IMR-90 (cell line): ENCODE measurements at regions not wholly inside any gene's neighbourhood (a gene's known extent, or its start where the extent isn't known, plus 50 kb on each side); places are given as distances from the start of the nearest gene placed in this dataset.

Source experiments
- ATAC-seq: fragments of 200-7000 bp; cut with Tn5 transposase; 2 replicates; pipeline ENCODE4 v1.9.1; 2020; ENCODE audit warnings: low read depth, mild to moderate bottlenecking, moderate library complexity
- BruUV-seq: library from RNA; stranded (reverse); fragments of 400-500 nt; replicated peaks from 2 replicates; lab custom pipeline; 2021; lab: Mats Ljungman, UMichigan
- CTCF ChIA-PET: fragments of 300-600 bp; formaldehyde crosslinking; extraction: SDS; loops from one replicate; lab custom pipeline; 2021; ENCODE audit warnings: antibody characterized with exemption; lab: Yijun Ruan, JAX
- POLR2A ChIA-PET: fragments of 300-600 bp; sonication (Branson Sonifier 250); formaldehyde crosslinking; loops from one replicate; lab custom pipeline; 2022; ENCODE audit warnings: antibody characterized with exemption; ENCODE audit not compliant: unreplicated experiment; lab: Charles Lee
- DNase-seq: peaks from one replicate; pipeline ENCODE4 v3.0.0; 2013
- H2AFZ ChIP-seq: replicated peaks from 2 replicates; pipeline ENCODE3; 2013; ENCODE audit warnings: low read length, mild to moderate bottlenecking; ENCODE audit not compliant: poor library complexity
- H2AK5ac ChIP-seq: 2 replicates; pipeline ENCODE4 v1.6.1; 2013; ENCODE audit warnings: low read depth, low read length, inconsistent platforms
- H2AK9ac ChIP-seq: replicated peaks from 2 replicates; pipeline ENCODE3; 2013; ENCODE audit warnings: mild to moderate bottlenecking, low read depth, low read length, moderate library complexity; ENCODE audit not compliant: poor library complexity
- H2BK120ac ChIP-seq: 2 replicates; pipeline ENCODE4 v1.6.1; 2013; ENCODE audit warnings: low read depth, low read length, inconsistent platforms
- H2BK15ac ChIP-seq: 3 replicates; pipeline ENCODE4 v1.6.1; 2013; ENCODE audit warnings: low read depth, low read length, inconsistent platforms
- H2BK20ac ChIP-seq: 2 replicates; pipeline ENCODE4 v1.6.1; 2013; ENCODE audit warnings: low read depth, mild to moderate bottlenecking, inconsistent platforms, low read length, moderate library complexity
- H2BK5ac ChIP-seq: 2 replicates; pipeline ENCODE4 v1.6.1; 2013; ENCODE audit warnings: mild to moderate bottlenecking, low read depth, low read length, inconsistent platforms; ENCODE audit not compliant: poor library complexity, severe bottlenecking
- H3K14ac ChIP-seq: replicated peaks from 2 replicates; pipeline ENCODE4 v1.6.1; 2013; ENCODE audit warnings: low read depth, low read length, inconsistent platforms
- H3K18ac ChIP-seq: 2 replicates; pipeline ENCODE4 v1.6.1; 2013; ENCODE audit warnings: low read depth, low read length, control low read depth
- H3K23ac ChIP-seq: 2 replicates; pipeline ENCODE4 v1.6.1; 2013; ENCODE audit warnings: low read depth, low read length, inconsistent platforms
- H3K27ac ChIP-seq: 2 replicates; pipeline ENCODE4 v1.5.1; 2013; ENCODE audit warnings: mild to moderate bottlenecking, control low read depth, low read length; ENCODE audit not compliant: insufficient read depth
- H3K27me3 ChIP-seq: 2 replicates; pipeline ENCODE4 v1.6.1; 2013; ENCODE audit warnings: low read length; ENCODE audit not compliant: control insufficient read depth, insufficient read depth
- H3K36me3 ChIP-seq: 2 replicates; pipeline ENCODE4 v1.6.1; 2013; ENCODE audit warnings: low read length, mixed read lengths; ENCODE audit not compliant: control insufficient read depth, insufficient read depth
- H3K4ac ChIP-seq: 2 replicates; pipeline ENCODE4 v1.6.1; 2013; ENCODE audit warnings: low read depth, low read length, inconsistent platforms
- H3K4me1 ChIP-seq: 2 replicates; pipeline ENCODE4 v1.6.1; 2013; ENCODE audit warnings: low read length, mixed read lengths; ENCODE audit not compliant: control insufficient read depth, insufficient read depth
- H3K4me2 ChIP-seq: 2 replicates; pipeline ENCODE4 v1.6.1; 2013; ENCODE audit warnings: low read depth, mild to moderate bottlenecking, control low read depth, low read length, moderate library complexity
- H3K4me3 ChIP-seq: 2 replicates; pipeline ENCODE4 v1.5.1; 2013; ENCODE audit warnings: low read depth, mild to moderate bottlenecking, control low read depth, low read length, moderate library complexity; ENCODE audit not compliant: insufficient read depth
- H3K56ac ChIP-seq: 2 replicates; pipeline ENCODE4 v1.6.1; 2013; ENCODE audit warnings: low read length, inconsistent platforms; ENCODE audit not compliant: insufficient read depth; ENCODE audit errors: extremely low read depth
- H3K79me1 ChIP-seq, 2 experiments: 2 replicates each; pipeline ENCODE4 v1.6.1; 2013; ENCODE audit warnings: low read length in 2 of 2, inconsistent platforms in 1 of 2, low read depth in 1 of 2
- H3K9ac ChIP-seq: 2 replicates; pipeline ENCODE4 v1.6.1; 2013; ENCODE audit warnings: low read depth, low read length, control low read depth
- H3K9me1 ChIP-seq: 2 replicates; pipeline ENCODE4 v1.6.1; 2013; ENCODE audit warnings: low read length, inconsistent platforms; ENCODE audit not compliant: insufficient read depth
- H3K9me3 ChIP-seq: 2 replicates; pipeline ENCODE4 v1.6.1; 2013; ENCODE audit warnings: low read length; ENCODE audit not compliant: control insufficient read depth, insufficient read depth
- H4K20me1 ChIP-seq: 2 replicates; pipeline ENCODE4 v1.6.1; 2013; ENCODE audit warnings: low read length, inconsistent platforms; ENCODE audit not compliant: insufficient read depth
- H4K5ac ChIP-seq: 2 replicates; pipeline ENCODE4 v1.6.1; 2013; ENCODE audit warnings: mild to moderate bottlenecking, low read depth, low read length, control low read depth
- H4K8ac ChIP-seq, 2 experiments: 2 replicates each; pipeline ENCODE4 v1.6.1; 2013; ENCODE audit warnings: low read depth in 2 of 2, low read length in 2 of 2, control low read depth in 1 of 2, inconsistent platforms in 1 of 2
- H4K91ac ChIP-seq: 2 replicates; pipeline ENCODE4 v1.6.1; 2013; ENCODE audit warnings: low read depth, low read length, inconsistent platforms; ENCODE audit not compliant: insufficient read depth
- MAFK ChIP-seq: IDR thresholded peaks from 2 replicates; pipeline ENCODE4 v1.6.1; 2012; ENCODE audit warnings: low read depth, low read length, improper control_type of control experiment
- POLR2A ChIP-seq: IDR thresholded peaks from 2 replicates; pipeline ENCODE4 v1.6.1; 2012; ENCODE audit warnings: mild to moderate bottlenecking, low read depth, low read length
- WGBS, 2 experiments: methylation state at CpG; one replicate each; pipeline versions ENCODE4 v1.1.5 to v1.1.7; 2013; ENCODE audit warnings: missing lambda C conversion rate in 2 of 2; ENCODE audit not compliant: insufficient read length in 1 of 2; ENCODE audit errors: extremely low coverage in 2 of 2; 5-methylcytosine and 5-hydroxymethylcytosine counted together
- dilution Hi-C: fragments of 300-500 bp; cut with HindIII; formaldehyde crosslinking; loops from one replicate; pipeline ENCODE4 v1.14.3; 2018; ENCODE audit warnings: low sequenced_read_pairs; ENCODE audit not compliant: unreplicated experiment
- in situ Hi-C: fragments of 300-500 bp; cut with MboI; formaldehyde crosslinking; loops from 3 replicates; pipeline ENCODE4 v1.14.3; 2019; ENCODE audit warnings: low sequenced_read_pairs, inconsistent platforms, mixed read lengths
- intact Hi-C: fragments of 100-400 bp; cut with micrococcal nuclease; formaldehyde crosslinking; loops from 2 replicates; pipeline ENCODE4 v1.10.0; 2022

DNA sequence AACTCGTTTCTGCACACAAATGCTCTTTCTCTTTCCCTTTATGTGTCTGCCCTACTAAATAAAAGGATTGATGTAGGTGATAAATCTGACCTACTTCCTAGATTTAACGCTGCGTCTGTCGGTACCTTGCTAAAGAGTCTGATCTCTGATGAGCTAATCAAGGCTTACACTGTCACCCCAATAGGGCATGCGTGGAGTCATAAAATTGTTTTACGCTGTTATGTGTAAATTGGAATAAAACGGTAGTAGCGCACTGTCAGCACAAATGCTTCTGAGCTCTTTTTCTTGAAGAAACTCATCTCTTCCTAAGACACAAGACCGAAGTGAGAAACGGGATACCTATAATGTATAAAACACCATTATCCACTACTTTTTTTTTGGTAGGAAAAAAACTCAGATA, 2106.3 kb upstream of the WWC1 start:
- POLR2A ChIA-PET: no interaction called here

More for the DNA sequence above, 2106.3 kb upstream of the WWC1 start:
- TF ChIP-seq POLR2A (no peak), MAFK (peak; percentile 73)
- WGBS, 2 experiments: no CpG with 5 or more reads among the region's 10 CpGs
- CTCF ChIA-PET: interaction anchor here (1.0 kb wide), 1 partner anchor 16 kb away, joined by 3 read pairs; no protein-coding TSS in a partner anchor
- Histone ChIP-seq H3K56ac (no peak overlapping the region), H4K91ac (no peak overlapping the region), H3K9me3 (no peaks in the 10 kb centered on the region), H3K27ac (no peak overlapping the region), H3K18ac (no peak overlapping the region), H3K27me3 (no peaks in the 10 kb centered on the region), H3K4me2 (no peak overlapping the region), H2BK20ac (no peak overlapping the region), H3K4me1 (no peaks in the 10 kb centered on the region), H3K36me3 (no peaks in the 10 kb centered on the region), H2BK120ac (no peak overlapping the region), H3K79me1 (no peaks in the 10 kb centered on the region), H3K23ac (no peak overlapping the region), H3K4me3 (no peak overlapping the region), H2BK5ac (no peak overlapping the region), H2AK5ac (no peak overlapping the region), H3K9me1 (no peaks in the 10 kb centered on the region), H3K4ac (no peak overlapping the region), H2BK15ac (no peak overlapping the region), H2AK9ac (no peak overlapping the region), H4K20me1 (no peaks in the 10 kb centered on the region), H3K14ac (no peak overlapping the region), H4K5ac (no peak overlapping the region), H4K8ac (no peak overlapping the region), H2AFZ (no peak overlapping the region), H3K9ac (no peak overlapping the region)
- no peak for ATAC-seq
- dilution Hi-C loops: no loop called here
- DNase-seq: no peak
- no TSS peak for BruUV-seq
- in situ Hi-C loops: no loop called here
- intact Hi-C loops: no loop called here
